GM13977 (cell line): ENCODE measurements at regions not wholly inside any gene's neighbourhood (a gene's known extent, or its start where the extent isn't known, plus 50 kb on each side); places are given as distances from the start of the nearest gene placed in this dataset.

ENCODE experiments used
- DNase-seq: peaks from one replicate; pipeline ENCODE4 v3.0.0; 2012; ENCODE audit warnings: low spot score
- CTCF ChIP-seq: IDR thresholded peaks from 2 replicates; pipeline ENCODE4 v1.5.1; 2012; ENCODE audit warnings: mild to moderate bottlenecking, control low read depth; ENCODE audit not compliant: insufficient read depth; ENCODE audit errors: extremely low read depth, missing control alignments
- in situ Hi-C: fragments of 300-500 bp; cut with MboI; formaldehyde crosslinking; loops from one replicate; pipeline ENCODE4 v1.12.0; 2022; ENCODE audit warnings: low sequenced_read_pairs, low pct_unique_long_range_greater_than_20kb, mixed read lengths, inconsistent platforms; ENCODE audit not compliant: unreplicated experiment

GRCh38 chr17:54760836-54761235, 139.8 kb upstream of the TOM1L1 start:
- in situ Hi-C loops: no loop called here
- no peak for TF ChIP-seq CTCF
- no peak for DNase-seq

- TF ChIP-seq CTCF: no peak
- in situ Hi-C loops: no loop called here
- DNase-seq: no peak
Measured at GRCh38 chr17:54770836-54771235, 129.8 kb upstream of the TOM1L1 start.

- TF ChIP-seq CTCF: no peak
- DNase-seq: no peak
- in situ Hi-C loops: no loop called here
Measured at GRCh38 chr17:54771409-54771915, 129.2 kb upstream of the TOM1L1 start.

GRCh38 chr17:54780238-54780637, 120.4 kb upstream of the TOM1L1 start:
- DNase-seq: no peak
- no peak for TF ChIP-seq CTCF
- in situ Hi-C loops: no loop called here

GRCh38 chr17:54781389-54781788, 119.3 kb upstream of the TOM1L1 start:
- DNase-seq: no peak
- in situ Hi-C loops: no loop called here
- no peak for TF ChIP-seq CTCF

GRCh38 chr17:54784305-54784704, 116.3 kb upstream of the TOM1L1 start:
- no peak for DNase-seq

More at GRCh38 chr17:54784305-54784704, 116.3 kb upstream of the TOM1L1 start:
- in situ Hi-C loops: no loop called here
- no peak for TF ChIP-seq CTCF
